Keratinocyte (primary cell): ENCODE measurements at regions not wholly inside any gene's neighbourhood (a gene's known extent, or its start where the extent isn't known, plus 50 kb on each side); places are given as distances from the start of the nearest gene placed in this dataset.

ENCODE experiments used
- CTCF ChIP-seq, 3 experiments: IDR thresholded peaks in 1 of 3; conservative IDR thresholded peaks in 1 of 3; optimal IDR thresholded peaks in 1 of 3; 2 replicates in 2 of 3; 3 replicates in 1 of 3; pipeline versions ENCODE3 to v1.5.1; 2011; ENCODE audit warnings: low read length in 3 of 3, mild to moderate bottlenecking in 3 of 3, moderate library complexity in 2 of 3, control low read depth in 1 of 3, inconsistent platforms in 1 of 3; ENCODE audit not compliant: insufficient read depth in 2 of 3; ENCODE audit errors: extremely low read depth in 1 of 3
- EZH2 ChIP-seq: IDR thresholded peaks from one replicate; pipeline ENCODE4 v1.6.1; 2012; ENCODE audit warnings: inconsistent platforms, mild to moderate bottlenecking, low read length, moderate library complexity

GRCh38 chr2:147083664-147084063 is 761.2 kb upstream of the ACVR2A start:
- no peak for TF ChIP-seq EZH2
- no peak for TF ChIP-seq CTCF (optimal IDR thresholded peaks at IDR 0.05 in 1 of 3, IDR thresholded peaks at IDR 0.05 in 1 of 3, conservative IDR thresholded peaks at IDR 0.05 in 1 of 3; ENCODE audit: extremely low read depth in 1 of 3, insufficient read depth in 2 of 3, low read length in 3 of 3)
